NCI-H2107 (cell line): ENCODE measurements at regions not wholly inside any gene's neighbourhood (a gene's known extent, or its start where the extent isn't known, plus 50 kb on each side); places are given as distances from the start of the nearest gene placed in this dataset.

Experiments
- DNase-seq: peaks from one replicate; lab custom pipeline; 2025; lab: John Stamatoyannopoulos, UW

- DNase-seq = no peak
Observed at GRCh38 chr3:46146548-46146947, 61.6 kb downstream of the CCR1 start.

- no peak for DNase-seq
Observed at GRCh38 chr3:46146021-46146420, 62.1 kb downstream of the CCR1 start.

GRCh38 chr3:46145147-46145546 lies 63.0 kb downstream of the CCR1 start:
- no peak for DNase-seq

GRCh38 chr3:46143951-46144473 lies 64.1 kb downstream of the CCR1 start:
- no peak for DNase-seq

DNA sequence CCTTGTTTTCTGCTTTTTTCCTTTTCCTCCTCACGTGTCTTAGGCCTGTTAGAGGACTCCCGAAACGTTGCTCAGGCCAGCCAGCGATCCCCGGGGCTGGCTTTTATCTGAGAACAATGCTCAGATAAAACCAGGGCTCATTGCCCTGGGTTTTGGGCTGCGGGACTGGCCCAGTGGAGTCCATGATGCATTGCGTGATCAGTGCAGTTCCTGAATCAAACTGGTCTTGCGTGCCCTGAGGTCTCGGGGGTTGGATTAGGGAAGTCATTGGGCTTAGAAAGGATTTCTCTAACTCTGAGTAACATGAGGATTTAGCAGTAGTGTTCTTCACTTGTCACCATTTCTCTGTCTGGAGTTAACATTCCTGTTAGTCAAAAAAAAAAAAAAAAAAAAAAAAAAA lies 66.3 kb downstream of the CCR1 start:
- DNase-seq = no peak

- DNase-seq = no peak
Observed at GRCh38 chr3:46138581-46138980, 69.5 kb downstream of the CCR1 start.

DNA sequence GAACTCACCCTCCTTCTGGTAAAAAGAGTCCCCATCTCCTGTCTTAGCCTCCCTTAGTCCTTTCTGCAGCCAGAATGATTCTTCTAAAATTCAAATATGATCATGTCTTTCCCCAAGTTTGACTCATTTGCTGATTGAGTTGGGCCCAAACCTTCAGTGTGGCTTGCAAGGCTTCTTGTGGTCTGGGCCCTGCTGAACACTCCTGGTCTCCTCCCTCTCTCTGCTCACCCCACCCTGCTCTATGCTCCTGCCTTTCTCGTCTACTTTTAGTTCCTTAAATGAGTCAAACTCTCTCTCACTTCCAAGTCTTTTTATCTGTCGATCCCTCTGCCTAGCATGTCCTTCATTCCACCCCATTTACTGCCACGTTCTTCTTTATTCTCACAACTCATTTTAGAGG lies 72.6 kb downstream of the CCR1 start:
- no peak for DNase-seq

- no peak for DNase-seq
Observed at GRCh38 chr3:46133285-46133684, 74.8 kb downstream of the CCR1 start.

- no peak for DNase-seq
Observed at GRCh38 chr3:46132565-46132964, 75.5 kb downstream of the CCR1 start.

DNA sequence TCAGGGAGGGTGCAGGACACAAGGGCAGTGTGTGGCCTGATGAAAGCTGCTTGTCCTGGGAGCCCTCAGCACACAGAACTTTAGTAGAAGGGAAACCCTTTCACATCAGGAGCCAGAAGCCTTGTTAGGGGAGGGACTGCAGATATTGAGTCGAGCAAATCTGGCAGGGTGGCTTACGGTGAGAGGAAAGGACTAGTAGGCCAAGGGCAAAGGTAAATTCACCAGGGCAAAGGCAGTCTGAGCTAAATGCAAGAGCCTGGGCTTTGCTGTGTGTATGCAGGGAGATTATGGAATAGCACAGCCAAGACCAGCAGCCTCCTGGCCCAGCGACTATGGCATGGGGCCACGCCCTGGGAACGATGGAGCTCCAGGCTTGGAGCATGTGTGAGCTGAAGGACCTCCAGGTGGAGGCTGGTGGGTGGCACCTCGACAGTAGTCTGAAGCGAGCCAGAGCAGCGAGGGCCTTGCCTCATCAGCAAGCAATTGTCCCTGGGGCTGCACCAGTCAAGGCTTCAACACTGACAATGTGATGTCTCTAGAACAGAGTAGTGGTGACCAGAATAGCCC lies 76.1 kb downstream of the CCR1 start:
- DNase-seq = no peak

- DNase-seq = no peak
Observed at GRCh38 chr3:46130631-46131310, 77.3 kb downstream of the CCR1 start.

DNA sequence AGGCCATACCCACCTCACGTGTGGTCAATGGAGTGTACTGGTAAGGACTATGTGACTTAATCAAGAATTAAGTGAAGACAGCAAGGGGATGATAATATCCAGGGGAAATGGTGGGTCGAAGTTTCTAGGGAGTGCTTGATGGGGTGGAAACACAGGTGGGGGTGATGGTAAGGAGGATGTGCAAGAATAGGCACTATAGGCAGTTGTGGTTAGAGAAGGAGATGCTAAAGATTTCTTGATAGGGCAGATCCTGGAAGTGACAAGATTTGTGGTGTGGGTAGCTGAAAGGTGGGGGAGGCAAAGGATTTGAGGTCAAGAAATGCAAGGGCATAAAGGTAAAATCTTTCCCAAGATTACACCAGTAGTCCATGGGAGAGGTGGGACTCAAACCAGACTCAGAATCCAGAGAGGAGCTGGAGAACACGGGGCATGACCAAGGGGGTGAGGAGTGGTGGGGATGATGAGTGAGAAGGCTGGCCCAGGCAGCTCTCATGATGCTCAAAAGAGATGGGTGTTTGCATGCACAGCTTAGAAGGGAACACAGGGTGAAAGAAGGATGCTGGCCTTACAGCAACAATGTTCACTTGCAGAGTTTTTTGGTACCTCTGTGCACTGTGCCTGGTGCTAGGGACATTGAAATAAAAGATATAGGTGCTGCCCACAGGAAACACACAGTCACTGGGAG lies 78.4 kb downstream of the CCR1 start:
- no peak for DNase-seq

- no peak for DNase-seq
Observed at GRCh38 chr3:46127503-46127902, 80.6 kb downstream of the CCR1 start.

- no peak for DNase-seq
Observed at GRCh38 chr3:46124216-46125177, 83.6 kb downstream of the CCR1 start.

DNA sequence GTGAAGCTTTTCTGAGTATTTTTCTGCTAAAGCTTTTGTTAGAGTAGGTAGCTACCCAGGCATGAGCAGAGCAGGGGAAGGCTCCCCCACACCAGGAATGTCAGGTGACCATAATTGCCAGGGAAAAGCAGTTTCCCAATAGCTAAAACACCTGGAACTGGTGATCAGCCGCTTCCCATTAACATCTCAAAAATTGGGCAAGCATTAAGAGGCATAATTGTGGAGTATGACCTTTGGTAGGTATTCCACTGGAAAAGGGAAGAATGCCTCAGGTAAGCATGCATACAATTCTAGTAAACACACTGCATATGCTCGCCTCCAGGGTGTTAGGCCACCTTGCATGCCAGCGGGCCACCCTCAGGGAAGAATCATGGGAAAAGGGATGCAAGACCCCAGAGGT lies 84.5 kb downstream of the CCR1 start:
- no peak for DNase-seq

DNA sequence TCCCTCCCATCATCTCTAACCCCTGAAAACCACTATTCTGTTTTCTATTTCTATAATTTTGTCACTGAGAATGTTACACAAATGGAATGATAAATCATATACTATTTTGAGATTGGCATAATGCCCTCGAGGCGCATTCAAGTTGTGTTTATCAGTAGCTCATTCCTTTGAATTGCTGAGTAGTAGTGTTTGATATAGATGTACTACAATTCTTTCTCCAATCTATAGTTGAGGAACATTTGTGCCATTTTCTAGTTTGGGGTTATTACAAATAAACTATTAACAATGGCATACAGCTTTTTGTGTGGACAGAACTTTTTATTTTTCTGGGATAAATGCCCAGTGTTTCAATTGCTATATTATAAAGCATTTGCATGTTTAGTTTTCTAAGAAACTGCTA lies 86.0 kb downstream of the CCR1 start:
- no peak for DNase-seq

- DNase-seq = no peak
Observed at GRCh38 chr3:46120983-46121382, 87.1 kb downstream of the CCR1 start.

GRCh38 chr3:46119709-46120498 lies 88.2 kb downstream of the CCR1 start:
- no peak for DNase-seq

GRCh38 chr3:46119253-46119652 lies 88.9 kb downstream of the CCR1 start:
- DNase-seq = no peak

GRCh38 chr3:46116996-46117395 lies 89.7 kb upstream of the XCR1 start:
- no peak for DNase-seq

- DNase-seq = no peak
Observed at GRCh38 chr3:46114323-46114988, 87.2 kb upstream of the XCR1 start.
